DMS114 treated with DMSO at 0.1 percent for 48 hours (cell line): ENCODE measurements at regions not wholly inside any gene's neighbourhood (a gene's known extent, or its start where the extent isn't known, plus 50 kb on each side); places are given as distances from the start of the nearest gene placed in this dataset.
A peak's percentile ranks its signal among the peaks of the same experiment; 100 is the strongest.
"Not testable (repeated sequence)": the region's sequence is repeated elsewhere in the genome, so short reads cannot be mapped to it uniquely, and the experiment has no call there.

Experiments
- DNase-seq: peaks from one replicate; lab custom pipeline; 2025; ENCODE audit not compliant: unreplicated experiment; lab: John Stamatoyannopoulos, UW

DNA sequence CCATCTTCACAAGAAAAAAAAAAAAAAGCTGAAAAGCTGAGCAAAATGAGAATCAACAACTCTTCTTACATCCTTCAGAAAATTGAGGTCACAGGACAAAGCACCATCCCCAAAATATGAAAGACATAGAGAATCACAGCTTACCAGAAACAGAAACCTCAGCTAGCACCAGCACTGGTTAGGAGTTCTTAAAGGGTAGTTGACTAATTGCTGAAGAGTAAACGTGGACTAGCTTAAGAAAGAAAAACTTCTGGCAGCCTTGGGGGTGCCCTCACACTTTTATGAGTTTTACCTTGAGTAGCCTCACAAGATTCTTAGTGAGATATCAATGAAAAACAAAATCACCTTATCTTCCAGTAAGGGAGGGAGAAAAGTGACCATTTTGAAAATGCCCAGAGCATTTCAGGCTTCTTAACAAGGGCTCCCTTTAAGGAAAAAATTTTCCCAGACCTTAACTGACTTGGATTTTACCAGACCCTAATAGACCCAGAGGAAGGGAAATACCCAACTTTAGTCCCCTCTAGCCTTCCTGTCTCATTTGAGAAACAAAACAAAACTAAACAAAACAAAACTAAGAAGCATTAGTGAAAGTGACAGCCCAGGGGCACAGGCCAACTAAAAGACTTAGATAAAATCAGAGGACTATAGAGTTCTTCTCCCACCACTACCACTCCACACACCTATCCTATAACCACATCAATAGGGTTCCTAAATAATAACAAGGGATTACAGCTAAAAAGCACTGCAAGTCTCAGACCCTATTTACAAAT lies 888.6 kb downstream of the DIAPH3 start:
- DNase-seq, result no peak

- no peak for DNase-seq
Observed at GRCh38 chr13:59276436-59276835, 887.3 kb downstream of the DIAPH3 start.

GRCh38 chr13:59277106-59277505 lies 886.6 kb downstream of the DIAPH3 start:
- DNase-seq, result no peak

GRCh38 chr13:59279028-59279427 lies 884.7 kb downstream of the DIAPH3 start:
- DNase-seq, result no peak

- DNase-seq, result no peak
Observed at GRCh38 chr13:59279576-59279975, 884.2 kb downstream of the DIAPH3 start.

GRCh38 chr13:59280297-59280696 lies 883.4 kb downstream of the DIAPH3 start:
- DNase-seq, result no peak

DNA sequence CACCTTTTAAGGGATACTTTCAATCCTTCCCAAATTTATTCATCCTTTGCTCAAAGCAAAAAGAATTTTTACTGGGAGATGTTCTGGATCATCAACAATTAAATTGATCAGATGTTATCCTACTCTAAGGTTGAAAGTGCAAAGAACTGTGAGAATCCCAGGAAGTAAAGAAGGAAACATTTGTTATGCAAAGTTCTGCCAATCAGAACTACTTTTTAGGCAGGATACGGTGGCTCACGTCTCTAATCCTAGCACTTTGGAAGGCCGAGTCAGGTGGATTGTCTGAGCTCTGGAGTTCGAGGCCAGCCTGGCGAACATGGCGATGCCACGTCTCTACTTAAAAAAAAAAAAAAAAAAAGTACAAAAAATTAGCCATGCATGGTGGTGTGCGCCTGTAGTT lies 882.3 kb downstream of the DIAPH3 start:
- no peak for DNase-seq

GRCh38 chr13:59292240-59292639 lies 871.5 kb downstream of the DIAPH3 start:
- DNase-seq, result not testable (repeated sequence)

- DNase-seq, result no peak
Observed at GRCh38 chr13:59299584-59299983, 864.1 kb downstream of the DIAPH3 start.

GRCh38 chr13:59300355-59301173 lies 863.2 kb downstream of the DIAPH3 start:
- no peak for DNase-seq

- no peak for DNase-seq
Observed at GRCh38 chr13:59301174-59301567, 862.6 kb downstream of the DIAPH3 start.

- DNase-seq, result no peak
Observed at GRCh38 chr13:59303433-59303832, 860.3 kb downstream of the DIAPH3 start.

GRCh38 chr13:59304596-59304995 lies 859.1 kb downstream of the DIAPH3 start:
- no peak for DNase-seq

DNA sequence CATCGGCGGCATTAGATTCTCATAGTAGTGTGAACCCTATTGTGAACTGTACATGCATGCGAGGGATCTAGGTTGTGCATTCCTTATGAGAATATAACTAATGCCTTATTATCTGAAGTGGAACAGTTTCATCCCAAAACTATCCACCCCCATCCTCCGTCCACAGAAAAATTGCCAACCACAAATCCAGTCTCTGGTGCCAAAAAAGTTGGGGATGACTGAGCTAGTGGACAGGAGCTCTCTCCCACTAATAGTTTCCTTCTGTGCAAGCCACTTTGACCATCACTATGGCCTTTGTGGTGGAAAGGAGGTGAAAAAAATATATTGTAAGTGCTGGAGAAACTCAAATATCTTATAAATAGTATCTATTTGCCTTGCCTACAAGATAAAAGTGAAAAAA lies 857.8 kb downstream of the DIAPH3 start:
- no peak for DNase-seq

DNA sequence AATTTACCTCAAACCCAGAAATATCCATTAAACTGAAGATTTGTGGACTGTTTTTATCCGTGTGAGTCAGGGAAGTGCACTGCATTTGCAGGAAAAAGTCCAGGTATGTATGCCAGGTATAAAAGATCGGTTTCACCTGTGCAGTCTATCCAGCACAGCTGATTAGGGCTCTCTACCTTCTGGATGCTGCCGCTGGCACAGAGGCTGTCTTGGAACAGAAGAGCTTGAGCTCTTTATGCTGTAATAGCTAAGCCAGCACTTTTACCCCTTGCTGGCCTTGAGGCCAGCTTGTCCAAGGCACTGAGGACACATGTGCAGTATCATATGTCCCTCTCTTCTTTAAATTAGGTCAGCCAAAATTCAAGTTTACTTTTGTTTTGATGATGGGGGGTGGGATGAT lies 851.0 kb downstream of the DIAPH3 start:
- DNase-seq, result no peak

DNA sequence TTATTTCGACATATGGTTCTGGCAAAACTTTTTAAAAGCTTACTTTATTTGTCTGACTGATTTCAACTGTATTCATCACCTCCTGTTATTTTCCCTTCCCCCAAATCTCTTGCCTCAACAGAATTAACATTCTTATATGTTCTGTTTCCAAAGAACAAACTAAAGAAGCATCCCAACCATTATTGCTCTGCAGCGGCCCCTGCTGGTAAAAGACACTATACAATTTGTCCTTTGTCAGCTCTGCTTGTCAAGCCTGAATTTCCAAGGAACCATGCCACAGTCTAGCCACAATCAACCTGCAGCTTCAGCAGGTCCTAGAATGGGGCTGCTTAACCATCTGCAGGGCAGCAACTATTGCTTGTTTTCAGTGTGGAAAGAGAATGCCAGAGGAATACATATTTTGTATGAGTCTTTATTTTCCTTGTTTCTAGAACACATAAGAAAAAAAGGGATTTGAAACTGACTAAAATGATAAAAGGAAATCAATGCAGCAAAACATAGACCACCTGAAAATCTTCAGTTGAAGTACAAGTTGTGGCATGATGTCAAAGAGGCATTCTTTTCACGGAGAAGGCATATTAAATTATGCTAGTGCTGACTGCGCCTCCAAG lies 845.3 kb downstream of the DIAPH3 start:
- DNase-seq, result peak; percentile 7

GRCh38 chr13:59319276-59319675 lies 844.5 kb downstream of the DIAPH3 start:
- no peak for DNase-seq

DNA sequence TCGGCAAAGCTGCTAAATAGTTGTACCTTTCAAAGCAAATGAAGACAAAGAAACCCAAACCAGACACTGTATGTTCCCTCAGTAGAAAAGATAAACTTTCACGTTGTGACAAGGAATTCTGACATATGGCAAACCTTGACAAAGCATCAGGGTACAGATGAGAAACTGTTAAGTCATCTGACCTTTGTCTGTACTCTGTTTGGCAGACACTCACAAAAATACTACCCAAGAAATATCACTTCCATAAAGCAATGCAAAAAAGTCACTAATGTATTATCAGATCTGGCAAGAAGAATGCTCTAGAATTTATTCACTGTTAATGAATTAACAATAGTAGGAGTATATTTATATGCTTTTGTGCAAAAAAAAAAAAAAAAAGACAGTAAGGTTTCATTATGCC lies 843.7 kb downstream of the DIAPH3 start:
- no peak for DNase-seq

DNA sequence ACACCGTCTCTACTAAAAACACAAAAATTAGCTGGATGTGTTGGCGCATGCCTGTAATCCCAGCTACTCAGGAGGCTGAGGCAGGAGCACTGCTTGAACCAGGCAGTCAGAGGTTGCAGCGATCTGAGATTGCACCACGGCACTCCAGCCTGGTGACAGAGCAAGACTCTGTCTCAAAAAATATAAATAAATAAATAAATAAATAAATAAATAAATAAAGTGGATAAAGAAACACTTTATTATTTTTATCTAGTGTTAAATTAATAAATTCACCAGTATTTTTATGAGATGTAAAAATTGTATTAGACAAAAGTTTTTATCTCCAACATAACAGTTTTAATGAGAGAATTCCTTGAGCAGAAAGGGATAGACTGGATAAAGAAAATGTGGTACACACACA lies 839.3 kb downstream of the DIAPH3 start:
- DNase-seq, result not testable (repeated sequence)

DNA sequence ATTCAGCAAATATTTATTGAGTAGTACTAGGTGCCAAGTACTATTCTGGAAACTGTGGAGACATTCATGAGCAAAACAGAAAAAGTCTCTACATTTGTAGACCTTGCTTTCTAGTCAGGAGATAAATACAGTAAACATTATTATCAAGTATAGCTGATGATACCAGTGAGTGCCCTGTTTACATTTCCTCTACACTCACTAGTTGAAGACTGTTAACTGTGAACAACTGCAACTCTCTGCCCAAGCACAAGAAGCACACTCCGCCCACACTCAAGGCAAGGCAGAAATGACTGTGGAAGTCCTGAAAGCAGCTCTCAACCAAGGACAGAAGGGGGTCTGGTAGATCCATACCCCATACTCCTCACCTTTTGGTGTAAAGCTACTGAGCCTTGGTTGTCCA lies 837.0 kb downstream of the DIAPH3 start:
- no peak for DNase-seq

GRCh38 chr13:59330764-59331163 lies 833.0 kb downstream of the DIAPH3 start:
- no peak for DNase-seq

DNA sequence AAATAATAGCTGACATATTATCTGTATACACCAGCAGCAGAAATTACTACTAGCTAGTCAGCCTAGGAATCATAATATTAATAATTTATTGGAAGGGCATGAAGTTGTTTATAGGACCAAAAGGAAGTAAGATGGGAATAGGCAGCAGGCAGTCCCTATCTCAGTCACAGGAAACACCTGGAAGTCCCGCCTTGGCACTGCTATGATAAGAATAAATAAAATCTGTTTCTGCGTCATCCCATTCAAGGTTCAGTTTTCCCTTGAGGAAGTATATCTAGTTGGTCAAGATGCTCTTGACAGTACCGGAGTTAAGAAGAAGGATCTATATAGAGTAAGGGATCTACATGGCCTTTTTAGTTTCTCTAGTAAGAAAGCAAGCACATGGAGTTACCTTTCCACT lies 830.8 kb downstream of the DIAPH3 start:
- no peak for DNase-seq
